ENCODE measurements at regions not wholly inside any gene's neighbourhood (a gene's known extent, or its start where the extent isn't known, plus 50 kb on each side); places are given as distances from the start of the nearest gene placed in this dataset.

DNA sequence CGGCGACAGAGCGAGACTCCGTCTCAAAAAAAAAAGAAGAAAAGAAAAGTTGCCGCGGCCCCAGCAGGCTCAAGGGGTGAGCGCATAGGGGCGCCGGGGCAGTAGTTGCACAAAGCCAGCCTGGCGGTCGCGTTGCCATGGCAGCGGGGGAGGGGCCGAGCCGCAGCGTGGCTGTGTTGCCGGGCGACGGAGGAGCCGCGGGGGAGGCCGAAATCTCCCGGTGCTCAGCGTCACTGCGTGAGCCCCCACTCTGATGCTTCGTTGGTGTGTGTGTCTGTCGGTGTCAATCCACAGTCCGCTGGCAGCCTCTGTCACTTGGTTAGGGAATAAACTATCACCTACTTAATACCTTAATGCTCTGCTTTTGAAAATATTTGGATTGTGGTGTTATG lies 82.9 kb upstream of the C1QTNF9B start:
- DNase-seq (ENCODE audit: low read depth, low spot score) (peak; percentile 59), FAIRE-seq (no peak)
- no TSS peak for BruUV-seq (replicated peaks)
- Histone ChIP-seq H3K79me2 (ENCODE audit: control insufficient read depth, insufficient read depth, low read length) (no peaks in the 10 kb centered on the region), H2AFZ (ENCODE audit: low read depth, low read length) (peak overlapping the region; percentile 95), H3K9me1 (replicated peaks; ENCODE audit: control insufficient read depth, extremely low read depth, insufficient read depth, low read length) (no peaks in the 10 kb centered on the region), H3K27ac (ENCODE audit: insufficient read depth, low read depth, low read length) (peak overlapping the region; percentile 22), H3K4me3 (replicated peaks in 1 of 3; ENCODE audit: insufficient read depth in 1 of 3, low read depth in 1 of 3, low read length in 3 of 3) (peak overlapping the region; percentile 41 to 82 (median 57)), H3K9me3 (replicated peaks; ENCODE audit: control insufficient read depth, insufficient read depth, low read length) (no peaks in the 10 kb centered on the region), H3K36me3 (ENCODE audit: control insufficient read depth in 2 of 2, extremely low read depth in 1 of 2, insufficient read depth in 2 of 2, low read length in 2 of 2) (no peaks in the 10 kb centered on the region), H4K20me1 (replicated peaks; ENCODE audit: control insufficient read depth, extremely low read depth, insufficient read depth, low read length) (no peaks in the 10 kb centered on the region), H3K4me2 (ENCODE audit: insufficient read depth, low read length) (peak overlapping the region; percentile 93), H3K9ac (replicated peaks; ENCODE audit: extremely low read depth, insufficient read depth, low read length) (peak overlapping the region; percentile 54), H3K27me3 (ENCODE audit: control insufficient read depth in 2 of 2, insufficient read depth in 2 of 2, low read length in 2 of 2) (peaks cover 2 to 4% of the 10 kb centered on the region in 2 experiments), H3K4me1 (ENCODE audit: control insufficient read depth, extremely low read depth, insufficient read depth, low read length) (peaks cover 10% of the 10 kb centered on the region)
- dilution Hi-C loops (cut with MboI; ENCODE audit: extremely low pct_ligation_motif_present, low sequenced_read_pairs): no loop called here
- intact Hi-C loops (cut with micrococcal nuclease): no loop called here
- peak; percentile 14 for TF ChIP-seq MAX (IDR thresholded peaks at IDR 0.05; ENCODE audit: insufficient read depth, insufficient read length)
- no peak for TF ChIP-seq FOS (IDR thresholded peaks at IDR 0.05; ENCODE audit: borderline replicate concordance, insufficient read depth, low read length)
- CTCF ChIA-PET: interaction anchor here (1.7 to 2.4 kb wide), 3 partner anchors 10 to 59 kb away, joined by 4 to 13 read pairs (median 4); no protein-coding TSS in a partner anchor
- POLR2A ChIA-PET: no interaction called here

GRCh38 chr13:23983671-23984070 lies 86.4 kb upstream of the C1QTNF9B start:
- Histone ChIP-seq H3K9me3 (replicated peaks; ENCODE audit: control insufficient read depth, insufficient read depth, low read length) (no peaks in the 10 kb centered on the region), H3K4me2 (ENCODE audit: insufficient read depth, low read length) (no peak overlapping the region), H3K36me3 (ENCODE audit: control insufficient read depth in 2 of 2, extremely low read depth in 1 of 2, insufficient read depth in 2 of 2, low read length in 2 of 2) (no peaks in the 10 kb centered on the region), H3K4me3 (replicated peaks in 1 of 3; ENCODE audit: insufficient read depth in 1 of 3, low read depth in 1 of 3, low read length in 3 of 3) (no peak overlapping the region), H3K27ac (ENCODE audit: insufficient read depth, low read depth, low read length) (no peak overlapping the region), H4K20me1 (replicated peaks; ENCODE audit: control insufficient read depth, extremely low read depth, insufficient read depth, low read length) (no peaks in the 10 kb centered on the region), H3K9ac (replicated peaks; ENCODE audit: extremely low read depth, insufficient read depth, low read length) (no peak overlapping the region), H3K27me3 (ENCODE audit: control insufficient read depth in 2 of 2, insufficient read depth in 2 of 2, low read length in 2 of 2) (peaks cover 2 to 8% of the 10 kb centered on the region in 2 experiments), H2AFZ (ENCODE audit: low read depth, low read length) (no peak overlapping the region), H3K9me1 (replicated peaks; ENCODE audit: control insufficient read depth, extremely low read depth, insufficient read depth, low read length) (no peaks in the 10 kb centered on the region), H3K79me2 (ENCODE audit: control insufficient read depth, insufficient read depth, low read length) (no peaks in the 10 kb centered on the region), H3K4me1 (ENCODE audit: control insufficient read depth, extremely low read depth, insufficient read depth, low read length) (peaks cover 10% of the 10 kb centered on the region)
- dilution Hi-C loops (cut with MboI; ENCODE audit: extremely low pct_ligation_motif_present, low sequenced_read_pairs): no loop called here
- no peak for FAIRE-seq
- DNase-seq (ENCODE audit: low read depth, low spot score): no peak
- ChIA-PET POLR2A (no interaction called here), CTCF (interaction anchor here (1.8 kb wide), 1 partner anchor 23 kb away, joined by 6 read pairs; no protein-coding TSS in a partner anchor)
- TF ChIP-seq POLR2A (IDR thresholded peaks at IDR 0.05; ENCODE audit: low read depth, low read length): no peak
- no peak for TF ChIP-seq JUN (IDR thresholded peaks at IDR 0.05; ENCODE audit: borderline replicate concordance, insufficient read depth, insufficient read length, low read depth)
- TF ChIP-seq GATA2 (IDR thresholded peaks at IDR 0.05; ENCODE audit: insufficient read depth, insufficient read length, low read depth, low read length): no peak
- TF ChIP-seq EZH2 (IDR thresholded peaks at IDR 0.05; ENCODE audit: borderline replicate concordance, low read depth, low read length, severe bottlenecking): no peak
- TF ChIP-seq POLR2AphosphoS5 (IDR thresholded peaks at IDR 0.05; ENCODE audit: insufficient read depth, low read depth, low read length): no peak
- TF ChIP-seq FOS (IDR thresholded peaks at IDR 0.05; ENCODE audit: borderline replicate concordance, insufficient read depth, low read length): no peak
- intact Hi-C loops (cut with micrococcal nuclease): no loop called here
- BruUV-seq (replicated peaks): no TSS peak

All from endothelial cell of umbilical vein (primary cell).